ENCODE measurements at regions not wholly inside any gene's neighbourhood (a gene's known extent, or its start where the extent isn't known, plus 50 kb on each side); places are given as distances from the start of the nearest gene placed in this dataset.
A peak's percentile ranks its signal among the peaks of the same experiment; 100 is the strongest.

- Histone ChIP-seq H3K27ac (ENCODE audit: low read depth in 1 of 2, low read length in 2 of 2) (no peak overlapping the region), H3K9ac (ENCODE audit: low read depth in 1 of 2, low read length in 2 of 2) (no peak overlapping the region), H3K4me1 (ENCODE audit: control insufficient read depth in 4 of 4, insufficient read depth in 4 of 4, low read length in 3 of 4) (no peaks in the 10 kb centered on the region), H3K4me3 (ENCODE audit: low read depth in 1 of 3, low read length in 3 of 3) (no peak overlapping the region), H3K27me3 (ENCODE audit: control insufficient read depth in 4 of 4, insufficient read depth in 4 of 4, low read length in 3 of 4) (no peaks in the 10 kb centered on the region), H3K9me3 (ENCODE audit: control insufficient read depth in 4 of 4, low read length in 3 of 4) (peaks cover 0 to 4% (median under 1%) of the 10 kb centered on the region in 4 donors), H3K36me3 (ENCODE audit: control insufficient read depth in 4 of 4, insufficient read depth in 3 of 4, low read depth in 1 of 4, low read length in 3 of 4) (no peaks in the 10 kb centered on the region)
- DNase-seq (ENCODE audit: low spot score) = no peak
- WGBS = 59% methylated on average over 5 of the region's 5 CpGs
- peak; percentile 68 for TF ChIP-seq NR2F2 (IDR thresholded peaks at IDR 0.05)
- no peak for TF ChIP-seq JUND (IDR thresholded peaks at IDR 0.05)
- peak; percentile 20 to 44 for TF ChIP-seq RAD21 (IDR thresholded peaks at IDR 0.05)
Measured at GRCh38 chr12:124626971-124627411, 59.6 kb upstream of the NCOR2 start.

- H3K9me3 ChIP-seq (ENCODE audit: control insufficient read depth in 4 of 4, low read length in 3 of 4) = peaks cover 0 to 4% (median under 1%) of the 10 kb centered on the region in 4 donors
- no peaks in the 10 kb centered on the region for H3K4me1 ChIP-seq (ENCODE audit: control insufficient read depth in 4 of 4, insufficient read depth in 4 of 4, low read length in 3 of 4)
- no peaks in the 10 kb centered on the region for H3K36me3 ChIP-seq (ENCODE audit: control insufficient read depth in 4 of 4, insufficient read depth in 3 of 4, low read depth in 1 of 4, low read length in 3 of 4)
- 65% methylated on average over 15 of the region's 15 CpGs for WGBS
- peak; percentile 53 for DNase-seq (ENCODE audit: low spot score)
- H3K27ac ChIP-seq (ENCODE audit: low read depth in 1 of 2, low read length in 2 of 2) = peak overlapping the region; percentile 55 to 74
- H3K27me3 ChIP-seq (ENCODE audit: control insufficient read depth in 4 of 4, insufficient read depth in 4 of 4, low read length in 3 of 4) = no peaks in the 10 kb centered on the region
- TF ChIP-seq ZBTB33 (IDR thresholded peaks at IDR 0.05) (no peak), CTCF (IDR thresholded peaks at IDR 0.05; ENCODE audit: low read depth, low read length, missing input control) (no peak), SP1 (IDR thresholded peaks at IDR 0.05) (peak; percentile 41), YY1 (IDR thresholded peaks at IDR 0.05) (no peak), GABPA (IDR thresholded peaks at IDR 0.05 in 1 of 2, conservative IDR thresholded peaks at IDR 0.05 in 1 of 2) (no peak), FOXA2 (IDR thresholded peaks at IDR 0.05) (no peak), RXRA (IDR thresholded peaks at IDR 0.05) (no peak), JUND (IDR thresholded peaks at IDR 0.05) (no peak), MAX (IDR thresholded peaks at IDR 0.05) (no peak), TAF1 (conservative IDR thresholded peaks at IDR 0.05) (no peak), REST (IDR thresholded peaks at IDR 0.05) (no peak), HNF4G (IDR thresholded peaks at IDR 0.05) (no peak), NR2F2 (IDR thresholded peaks at IDR 0.05) (peak; percentile 99), EGR1 (IDR thresholded peaks at IDR 0.05; ENCODE audit: low read depth in 2 of 2) (no peak), RAD21 (IDR thresholded peaks at IDR 0.05) (peak in 1 of 2 donors; percentile 31), ATF3 (IDR thresholded peaks at IDR 0.05) (no peak), HNF4A (conservative IDR thresholded peaks at IDR 0.05) (no peak), FOXA1 (IDR thresholded peaks at IDR 0.05) (no peak)
- H3K9ac ChIP-seq (ENCODE audit: low read depth in 1 of 2, low read length in 2 of 2) = no peak overlapping the region
- no peak overlapping the region for H3K4me3 ChIP-seq (ENCODE audit: low read depth in 1 of 3, low read length in 3 of 3)
Measured at GRCh38 chr12:124625867-124626675, 58.7 kb upstream of the NCOR2 start.

Measured in liver (tissue), 8 donors.